Loucy (cell line): ENCODE measurements at regions not wholly inside any gene's neighbourhood (a gene's known extent, or its start where the extent isn't known, plus 50 kb on each side); places are given as distances from the start of the nearest gene placed in this dataset.

Experiments used
- H2AFZ ChIP-seq: fragments of 200-600 bp; sonication (generic); 2 replicates; pipeline ENCODE4 v1.6.0; 2016; ENCODE audit warnings: antibody characterized with exemption, mild to moderate bottlenecking, low read length, moderate library complexity
- H3F3A ChIP-seq: fragments of 200-600 bp; 2 replicates; pipeline ENCODE4 v1.6.0; 2016; ENCODE audit warnings: antibody characterized with exemption, low read depth, mild to moderate bottlenecking
- H3K27me3 ChIP-seq: fragments of 200-600 bp; sonication (generic); 2 replicates; pipeline ENCODE4 v1.6.1; 2014; ENCODE audit warnings: low read length, mild to moderate bottlenecking; ENCODE audit not compliant: insufficient read depth, poor library complexity, severe bottlenecking
- H3K36me3 ChIP-seq: fragments of 200-600 bp; sonication (generic); 2 replicates; pipeline ENCODE4 v1.6.1; 2016; ENCODE audit warnings: low read length; ENCODE audit not compliant: insufficient read depth
- H3K4me1 ChIP-seq: fragments of 200-600 bp; sonication (generic); 2 replicates; pipeline ENCODE4 v1.5.1; 2014; ENCODE audit warnings: low read length, mild to moderate bottlenecking; ENCODE audit not compliant: insufficient read depth, poor library complexity, severe bottlenecking
- H3K4me2 ChIP-seq: fragments of 200-600 bp; sonication (generic); 2 replicates; pipeline ENCODE4 v1.6.0; 2014; ENCODE audit warnings: antibody characterized with exemption, low read length, low read depth, mild to moderate bottlenecking; ENCODE audit not compliant: poor library complexity, severe bottlenecking
- H3K4me3 ChIP-seq: fragments of 200-600 bp; sonication (generic); 2 replicates; pipeline ENCODE4 v1.5.1; 2014; ENCODE audit warnings: low read length, mild to moderate bottlenecking, mixed read lengths; ENCODE audit not compliant: poor library complexity, severe bottlenecking
- H3K79me2 ChIP-seq: fragments of 200-600 bp; sonication (generic); 2 replicates; pipeline ENCODE4 v1.6.1; 2014; ENCODE audit warnings: low read length; ENCODE audit not compliant: insufficient read depth
- H3K9ac ChIP-seq: fragments of 200-600 bp; sonication (generic); 2 replicates; pipeline ENCODE4 v1.6.0; 2014; ENCODE audit warnings: mild to moderate bottlenecking, low read depth, low read length, moderate library complexity; ENCODE audit not compliant: poor library complexity, severe bottlenecking
- H3K9me2 ChIP-seq: fragments of 200-600 bp; sonication (generic); replicated peaks from 2 replicates; pipeline ENCODE4 v1.6.1; 2016; ENCODE audit warnings: low read depth, low read length, mixed read lengths
- H3K9me3 ChIP-seq: fragments of 200-600 bp; sonication (generic); 2 replicates; pipeline ENCODE4 v1.6.1; 2014; ENCODE audit warnings: mild to moderate bottlenecking, antibody characterized with exemption, low read length, low read depth; ENCODE audit not compliant: insufficient read depth
- H4K20me1 ChIP-seq: fragments of 200-600 bp; sonication (generic); 2 replicates; pipeline ENCODE4 v1.6.0; 2014; ENCODE audit warnings: antibody characterized with exemption, low read length, mild to moderate bottlenecking; ENCODE audit not compliant: insufficient read depth, poor library complexity, severe bottlenecking
- CTCF ChIP-seq: fragments of 200-600 bp; sonication (generic); conservative IDR thresholded peaks from 2 replicates; pipeline ENCODE4 v1.5.1; 2014; ENCODE audit warnings: mild to moderate bottlenecking, antibody characterized with exemption, low read length
- EZH2phosphoT487 ChIP-seq: fragments of 200-600 bp; IDR thresholded peaks from 2 replicates; pipeline ENCODE4 v1.6.1; 2018; ENCODE audit warnings: antibody characterized with exemption, mild to moderate bottlenecking, moderate library complexity, borderline replicate concordance

DNA sequence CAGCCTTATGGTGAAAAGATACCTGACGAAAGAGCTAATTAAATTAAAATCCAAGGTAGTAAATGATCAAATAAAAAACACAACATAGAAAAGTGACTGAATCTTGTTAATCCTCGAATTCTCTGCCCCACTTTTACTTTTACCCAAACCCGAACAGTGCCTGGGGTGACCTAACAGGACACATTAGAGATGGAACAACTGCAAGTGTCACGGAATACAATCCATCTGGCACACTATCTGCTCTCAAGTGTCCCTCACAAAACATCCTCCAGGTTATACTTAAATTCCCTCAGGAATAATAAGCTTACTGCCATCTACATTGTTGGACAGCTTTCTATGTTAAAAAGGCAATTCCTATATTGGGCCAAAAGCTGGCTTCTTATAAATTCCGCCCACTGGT lies 236.3 kb upstream of the SLC14A2 start:
- no peaks in the 10 kb centered on the region for H3K9me3 ChIP-seq
- no peaks in the 10 kb centered on the region for H3K36me3 ChIP-seq
- TF ChIP-seq EZH2phosphoT487, result no peak
- TF ChIP-seq CTCF, result no peak
- H3K9me2 ChIP-seq, result no peaks in the 10 kb centered on the region
- no peaks in the 10 kb centered on the region for H3F3A ChIP-seq
- H3K4me3 ChIP-seq, result no peak overlapping the region
- H3K4me2 ChIP-seq, result no peak overlapping the region
- H2AFZ ChIP-seq, result no peak overlapping the region
- H3K79me2 ChIP-seq, result no peaks in the 10 kb centered on the region
- H3K9ac ChIP-seq, result no peak overlapping the region
- H4K20me1 ChIP-seq, result no peaks in the 10 kb centered on the region
- H3K4me1 ChIP-seq, result peaks cover 21% of the 10 kb centered on the region
- no peaks in the 10 kb centered on the region for H3K27me3 ChIP-seq

DNA sequence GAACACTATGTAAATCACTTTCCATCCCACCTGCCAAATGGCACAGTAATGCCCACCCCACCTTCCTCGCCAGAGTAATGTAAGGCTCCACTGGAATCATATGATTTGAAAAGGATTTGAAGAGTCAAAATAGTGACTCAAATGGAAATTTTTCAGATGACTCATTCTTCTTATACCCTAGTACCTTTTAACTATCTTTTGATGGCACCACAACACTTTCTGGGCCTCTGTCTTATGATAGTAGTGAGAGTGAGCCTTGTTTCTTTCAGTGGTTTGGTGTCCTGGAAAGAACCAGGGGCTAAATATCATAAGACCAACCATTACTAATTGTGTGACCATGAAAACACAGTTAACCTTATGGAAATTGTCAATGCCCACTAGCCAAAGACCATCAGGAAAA lies 235.4 kb upstream of the SLC14A2 start:
- no peak overlapping the region for H2AFZ ChIP-seq
- H3K36me3 ChIP-seq, result no peaks in the 10 kb centered on the region
- H3K27me3 ChIP-seq, result no peaks in the 10 kb centered on the region
- no peaks in the 10 kb centered on the region for H4K20me1 ChIP-seq
- H3K9me3 ChIP-seq, result no peaks in the 10 kb centered on the region
- no peak overlapping the region for H3K9ac ChIP-seq
- H3K4me2 ChIP-seq, result no peak overlapping the region
- H3K4me3 ChIP-seq, result no peak overlapping the region
- no peaks in the 10 kb centered on the region for H3F3A ChIP-seq
- TF ChIP-seq EZH2phosphoT487, result no peak
- no peaks in the 10 kb centered on the region for H3K9me2 ChIP-seq
- H3K4me1 ChIP-seq, result peaks cover 21% of the 10 kb centered on the region
- no peaks in the 10 kb centered on the region for H3K79me2 ChIP-seq

- H3K27me3 ChIP-seq, result no peaks in the 10 kb centered on the region
- TF ChIP-seq CTCF, result no peak
- TF ChIP-seq EZH2phosphoT487, result no peak
- H3K4me1 ChIP-seq, result peaks cover 21% of the 10 kb centered on the region
- no peak overlapping the region for H2AFZ ChIP-seq
- H3F3A ChIP-seq, result no peaks in the 10 kb centered on the region
- H3K9me3 ChIP-seq, result no peaks in the 10 kb centered on the region
- H3K4me2 ChIP-seq, result peak overlapping the region; percentile 16
- no peak overlapping the region for H3K9ac ChIP-seq
- H3K36me3 ChIP-seq, result no peaks in the 10 kb centered on the region
- no peaks in the 10 kb centered on the region for H3K9me2 ChIP-seq
- no peaks in the 10 kb centered on the region for H4K20me1 ChIP-seq
- no peaks in the 10 kb centered on the region for H3K79me2 ChIP-seq
- H3K4me3 ChIP-seq, result no peak overlapping the region
Measured at GRCh38 chr18:45381282-45381681, 234.0 kb upstream of the SLC14A2 start.

GRCh38 chr18:45383228-45383627 lies 232.0 kb upstream of the SLC14A2 start:
- no peaks in the 10 kb centered on the region for H3K9me3 ChIP-seq
- H3K36me3 ChIP-seq, result no peaks in the 10 kb centered on the region
- H3K9me2 ChIP-seq, result no peaks in the 10 kb centered on the region
- H3K9ac ChIP-seq, result no peak overlapping the region
- no peaks in the 10 kb centered on the region for H4K20me1 ChIP-seq
- no peak overlapping the region for H3K4me3 ChIP-seq
- TF ChIP-seq CTCF (no peak), EZH2phosphoT487 (no peak)
- H3K4me2 ChIP-seq, result no peak overlapping the region
- no peaks in the 10 kb centered on the region for H3K27me3 ChIP-seq
- H3K4me1 ChIP-seq, result peaks cover 14% of the 10 kb centered on the region
- no peak overlapping the region for H2AFZ ChIP-seq
- H3F3A ChIP-seq, result no peaks in the 10 kb centered on the region
- no peaks in the 10 kb centered on the region for H3K79me2 ChIP-seq
